Smooth muscle cell (in vitro differentiated cells): ENCODE measurements at regions not wholly inside any gene's neighbourhood (a gene's known extent, or its start where the extent isn't known, plus 50 kb on each side); places are given as distances from the start of the nearest gene placed in this dataset.

Experiments used
- DNase-seq: peaks from one replicate; lab custom pipeline; 2025; ENCODE audit not compliant: unreplicated experiment; lab: John Stamatoyannopoulos, UW
- H2AFZ ChIP-seq: fragments of 200-600 bp; sonication (generic); 2 replicates; pipeline ENCODE4 v1.6.0; 2016; ENCODE audit warnings: antibody characterized with exemption, low read depth, mild to moderate bottlenecking
- H3F3A ChIP-seq: fragments of 200-600 bp; sonication (generic); 2 replicates; pipeline ENCODE4 v1.6.0; 2017; ENCODE audit warnings: antibody characterized with exemption, low read depth
- H3K27ac ChIP-seq: fragments of 200-600 bp; sonication (generic); 2 replicates; pipeline ENCODE4 v1.5.1; 2016; ENCODE audit warnings: low read depth, mild to moderate bottlenecking
- H3K27me3 ChIP-seq: fragments of 200-600 bp; sonication (generic); 2 replicates; pipeline ENCODE4 v1.6.1; 2016; ENCODE audit warnings: low read depth, mild to moderate bottlenecking
- H3K36me3 ChIP-seq: fragments of 200-600 bp; sonication (generic); 2 replicates; pipeline ENCODE4 v1.5.1; 2016; ENCODE audit warnings: low read depth
- H3K4me1 ChIP-seq: fragments of 200-600 bp; sonication (generic); 2 replicates; pipeline ENCODE4 v1.5.1; 2016; ENCODE audit warnings: low read depth
- H3K4me2 ChIP-seq: fragments of 200-600 bp; sonication (generic); 2 replicates; pipeline ENCODE4 v1.6.0; 2016; ENCODE audit warnings: mild to moderate bottlenecking
- H3K4me3 ChIP-seq: fragments of 200-600 bp; sonication (generic); 2 replicates; pipeline ENCODE4 v1.5.1; 2016; ENCODE audit warnings: mild to moderate bottlenecking
- H3K79me2 ChIP-seq: fragments of 200-600 bp; sonication (generic); 2 replicates; pipeline ENCODE4 v1.6.0; 2016; ENCODE audit warnings: low read depth, mild to moderate bottlenecking
- H3K9ac ChIP-seq: fragments of 200-600 bp; sonication (generic); 2 replicates; pipeline ENCODE4 v1.6.0; 2016; ENCODE audit warnings: low read depth
- H3K9me3 ChIP-seq: fragments of 200-600 bp; sonication (generic); replicated peaks from 2 replicates; pipeline ENCODE4 v1.5.1; 2016; ENCODE audit warnings: low read depth
- H4K20me1 ChIP-seq: fragments of 200-600 bp; sonication (generic); 2 replicates; pipeline ENCODE4 v1.6.0; 2016; ENCODE audit warnings: low read depth
- WGBS: methylation state at CpG from one replicate; pipeline ENCODE4 v1.1.7; 2016; ENCODE audit warnings: low lambda C conversion rate; 5-methylcytosine and 5-hydroxymethylcytosine counted together
- TF ChIP-seq, protein P1 (sequence below): fragments of 200-600 bp; sonication (generic); IDR thresholded peaks from 2 replicates; pipeline ENCODE4 v1.5.1; 2017; ENCODE audit warnings: borderline replicate concordance, mild to moderate bottlenecking, antibody characterized with exemption; ENCODE audit not compliant: insufficient read depth, poor library complexity, severe bottlenecking

DNA sequence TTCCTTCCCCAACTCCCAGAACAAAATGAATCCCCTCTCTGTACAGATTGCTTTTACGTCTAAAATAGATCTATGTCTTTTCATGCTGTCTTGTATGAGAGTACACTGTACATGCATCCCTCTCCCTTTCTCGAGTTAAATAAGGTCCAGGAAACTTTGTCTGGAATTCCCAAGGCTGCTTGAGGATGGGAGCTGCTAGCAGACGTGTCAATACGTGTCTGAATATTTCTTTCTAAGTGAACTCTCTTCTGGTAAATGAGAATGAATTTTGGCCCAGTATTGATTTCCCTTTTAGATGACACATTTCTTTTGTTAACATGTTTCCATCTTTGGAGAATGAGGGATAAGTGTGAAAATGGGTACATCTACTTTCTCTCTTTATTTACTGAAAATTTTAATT, 59.6 kb upstream of the GAS1 start:
- Histone ChIP-seq H4K20me1 (no peaks in the 10 kb centered on the region), H3K9ac (no peak overlapping the region), H3K79me2 (no peaks in the 10 kb centered on the region), H3K36me3 (no peaks in the 10 kb centered on the region), H3K4me3 (no peak overlapping the region), H3F3A (peaks cover 9% of the 10 kb centered on the region), H3K27ac (no peak overlapping the region), H2AFZ (no peak overlapping the region), H3K9me3 (no peaks in the 10 kb centered on the region), H3K4me1 (no peaks in the 10 kb centered on the region), H3K27me3 (no peaks in the 10 kb centered on the region), H3K4me2 (no peak overlapping the region)
- DNase-seq: no peak
- TF ChIP-seq, protein P1, sequence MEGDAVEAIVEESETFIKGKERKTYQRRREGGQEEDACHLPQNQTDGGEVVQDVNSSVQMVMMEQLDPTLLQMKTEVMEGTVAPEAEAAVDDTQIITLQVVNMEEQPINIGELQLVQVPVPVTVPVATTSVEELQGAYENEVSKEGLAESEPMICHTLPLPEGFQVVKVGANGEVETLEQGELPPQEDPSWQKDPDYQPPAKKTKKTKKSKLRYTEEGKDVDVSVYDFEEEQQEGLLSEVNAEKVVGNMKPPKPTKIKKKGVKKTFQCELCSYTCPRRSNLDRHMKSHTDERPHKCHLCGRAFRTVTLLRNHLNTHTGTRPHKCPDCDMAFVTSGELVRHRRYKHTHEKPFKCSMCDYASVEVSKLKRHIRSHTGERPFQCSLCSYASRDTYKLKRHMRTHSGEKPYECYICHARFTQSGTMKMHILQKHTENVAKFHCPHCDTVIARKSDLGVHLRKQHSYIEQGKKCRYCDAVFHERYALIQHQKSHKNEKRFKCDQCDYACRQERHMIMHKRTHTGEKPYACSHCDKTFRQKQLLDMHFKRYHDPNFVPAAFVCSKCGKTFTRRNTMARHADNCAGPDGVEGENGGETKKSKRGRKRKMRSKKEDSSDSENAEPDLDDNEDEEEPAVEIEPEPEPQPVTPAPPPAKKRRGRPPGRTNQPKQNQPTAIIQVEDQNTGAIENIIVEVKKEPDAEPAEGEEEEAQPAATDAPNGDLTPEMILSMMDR: no peak
- 79% methylated on average over 4 of the region's 4 CpGs for WGBS

DNA sequence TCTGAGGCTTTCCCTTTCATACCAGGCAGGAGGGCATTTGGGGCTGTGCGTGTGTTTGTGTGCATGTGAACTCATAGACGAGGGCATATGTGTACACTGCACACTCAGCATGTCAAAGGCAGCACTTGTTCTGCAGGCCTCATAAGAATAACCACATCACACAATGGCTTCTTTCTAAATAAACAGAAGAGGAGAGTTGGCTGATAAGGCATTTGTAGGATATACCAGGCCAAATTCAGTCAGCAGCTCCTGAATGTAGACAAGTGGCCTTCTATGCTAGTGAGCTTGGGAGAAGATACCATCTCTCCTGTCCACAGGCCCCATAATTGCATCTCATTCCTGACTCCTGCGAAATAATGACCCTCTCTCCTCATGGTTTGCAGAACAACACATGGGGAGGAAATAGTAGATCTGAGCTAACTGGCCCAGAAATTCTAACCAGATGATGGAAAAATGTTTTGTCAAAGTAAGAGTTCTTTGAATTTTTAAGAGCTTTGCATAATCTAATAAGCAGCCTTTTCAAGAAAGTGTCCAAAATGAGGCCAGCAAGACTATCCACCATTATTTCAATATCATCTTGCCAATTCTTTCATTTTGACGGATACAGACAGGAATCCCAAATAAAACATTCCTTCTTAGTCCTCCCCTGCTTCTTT, 60.5 kb upstream of the GAS1 start:
- Histone ChIP-seq H3K4me1 (no peaks in the 10 kb centered on the region), H3K9me3 (no peaks in the 10 kb centered on the region), H3K9ac (no peak overlapping the region), H3K27ac (no peak overlapping the region), H3K79me2 (no peaks in the 10 kb centered on the region), H4K20me1 (no peaks in the 10 kb centered on the region), H3K27me3 (no peaks in the 10 kb centered on the region), H3K36me3 (no peaks in the 10 kb centered on the region), H2AFZ (no peak overlapping the region), H3K4me2 (no peak overlapping the region), H3F3A (peaks cover 9% of the 10 kb centered on the region), H3K4me3 (no peak overlapping the region)
- TF ChIP-seq, protein P1: no peak
- DNase-seq: no peak
- WGBS: 43% methylated on average over 4 of the region's 4 CpGs

DNA sequence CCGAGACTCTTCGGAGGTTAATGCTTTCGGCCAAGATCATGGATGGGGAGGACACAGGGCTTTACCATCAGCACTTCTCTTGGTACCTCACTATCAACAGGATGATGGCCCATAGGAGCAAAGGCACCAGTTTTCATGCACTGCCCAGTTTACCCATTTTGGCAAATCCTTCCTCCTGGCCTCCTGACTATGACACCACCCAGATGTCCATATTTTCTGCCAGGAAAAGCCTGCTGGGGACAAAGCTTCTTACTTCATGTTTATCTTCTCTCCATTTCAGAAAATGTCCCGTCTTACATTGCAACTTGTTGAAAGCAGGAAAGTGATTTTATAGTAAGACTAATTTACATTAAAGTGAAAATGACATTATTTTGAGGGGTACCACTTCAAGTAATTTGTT, 61.4 kb upstream of the GAS1 start:
- no peak overlapping the region for H2AFZ ChIP-seq
- H3K9me3 ChIP-seq: no peaks in the 10 kb centered on the region
- DNase-seq: no peak
- no peaks in the 10 kb centered on the region for H3K79me2 ChIP-seq
- 91% methylated on average over 4 of the region's 4 CpGs for WGBS
- H3K4me1 ChIP-seq: no peaks in the 10 kb centered on the region
- H3K4me2 ChIP-seq: no peak overlapping the region
- no peaks in the 10 kb centered on the region for H4K20me1 ChIP-seq
- H3F3A ChIP-seq: peaks cover 9% of the 10 kb centered on the region
- H3K27ac ChIP-seq: no peak overlapping the region
- TF ChIP-seq, protein P1: no peak
- no peaks in the 10 kb centered on the region for H3K27me3 ChIP-seq
- H3K4me3 ChIP-seq: no peak overlapping the region
- H3K36me3 ChIP-seq: no peaks in the 10 kb centered on the region
- H3K9ac ChIP-seq: no peak overlapping the region

DNA sequence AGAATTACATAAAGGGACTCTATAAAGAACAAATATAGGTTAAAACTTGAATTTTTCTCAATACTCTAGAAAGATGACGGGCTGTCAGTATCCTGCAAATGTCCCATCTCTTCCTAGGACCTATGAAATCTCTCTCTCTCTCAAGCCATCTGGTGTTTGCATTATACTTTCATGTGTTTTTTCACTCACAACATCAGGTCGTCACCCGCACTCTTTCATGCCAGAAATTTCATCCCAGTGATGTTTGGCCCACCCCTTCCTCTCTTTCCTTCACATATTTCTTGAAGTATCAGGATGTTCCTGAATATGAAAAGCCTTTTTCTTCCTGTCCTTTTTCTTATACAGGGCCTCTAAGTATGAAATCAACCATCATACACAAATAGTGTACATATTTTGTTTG, 63.3 kb upstream of the GAS1 start:
- H3K9me3 ChIP-seq: no peaks in the 10 kb centered on the region
- H3F3A ChIP-seq: peaks cover 9% of the 10 kb centered on the region
- no peak overlapping the region for H3K4me3 ChIP-seq
- H3K9ac ChIP-seq: no peak overlapping the region
- no peak overlapping the region for H3K4me2 ChIP-seq
- no peaks in the 10 kb centered on the region for H3K4me1 ChIP-seq
- H3K27me3 ChIP-seq: no peaks in the 10 kb centered on the region
- no peaks in the 10 kb centered on the region for H3K79me2 ChIP-seq
- no peaks in the 10 kb centered on the region for H3K36me3 ChIP-seq
- no peaks in the 10 kb centered on the region for H4K20me1 ChIP-seq
- no peak for DNase-seq
- WGBS: 92% methylated on average over 3 of the region's 3 CpGs
- no peak overlapping the region for H3K27ac ChIP-seq
- H2AFZ ChIP-seq: no peak overlapping the region
- TF ChIP-seq, protein P1: no peak
